Activated CD4-positive, alpha-beta memory T cell treated with anti-CD3 and anti-CD28 coated beads for 36 hours (primary cell): ENCODE measurements at regions not wholly inside any gene's neighbourhood (a gene's known extent, or its start where the extent isn't known, plus 50 kb on each side); places are given as distances from the start of the nearest gene placed in this dataset.

ENCODE experiments used
- CTCF ChIA-PET: fragments of 350-600 bp; sonication (Branson Sonifier 250); formaldehyde crosslinking; loops from one replicate; lab custom pipeline; 2021; ENCODE audit warnings: antibody characterized with exemption, inconsistent platforms; lab: Charles Lee
- POLR2A ChIA-PET: fragments of 350-600 bp; sonication (Branson Sonifier 250); formaldehyde crosslinking; loops from one replicate; lab custom pipeline; 2021; ENCODE audit warnings: antibody characterized with exemption; lab: Charles Lee
- DNase-seq: peaks from one replicate; pipeline ENCODE4 v3.0.0-alpha.2; 2020
- H3K27ac Mint-ChIP-seq: one replicate; pipeline ENCODE4 v1.8.0; 2021; ENCODE audit warnings: mixed read lengths
- H3K27me3 Mint-ChIP-seq: one replicate; pipeline ENCODE4 v1.8.0; 2021; ENCODE audit warnings: mixed read lengths
- H3K36me3 Mint-ChIP-seq: one replicate; pipeline ENCODE4 v1.8.0; 2021; ENCODE audit warnings: mixed read lengths
- H3K4me1 Mint-ChIP-seq: one replicate; pipeline ENCODE4 v1.8.0; 2021; ENCODE audit warnings: low read depth, mixed read lengths
- H3K4me3 Mint-ChIP-seq: one replicate; pipeline ENCODE4 v1.8.0; 2021; ENCODE audit warnings: mild to moderate bottlenecking, mixed read lengths
- H3K9me3 Mint-ChIP-seq: one replicate; pipeline ENCODE4 v1.8.0; 2021; ENCODE audit warnings: mixed read lengths
- intact Hi-C: fragments of 100-400 bp; cut with micrococcal nuclease; formaldehyde crosslinking; loops from one replicate; pipeline ENCODE4 v1.15.1; 2023

DNA sequence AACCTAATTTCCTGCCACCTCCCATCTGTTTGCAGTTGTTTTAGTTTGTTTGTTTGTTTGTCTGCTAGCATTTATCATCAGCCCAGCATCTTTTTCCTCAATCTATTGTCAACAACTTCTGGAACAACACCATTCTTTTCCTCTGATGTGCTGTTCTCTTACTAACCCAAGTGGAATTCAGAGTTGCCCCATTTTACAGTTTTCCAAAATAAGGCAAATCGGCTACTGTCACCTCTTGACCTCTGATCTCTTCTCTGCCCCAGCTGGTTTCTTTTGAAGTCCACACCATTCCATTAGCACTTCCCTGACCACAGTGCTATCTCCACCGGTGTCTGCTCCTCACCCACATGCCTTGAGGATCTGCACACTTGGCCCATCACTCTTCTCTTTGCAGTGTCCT, 102.4 kb downstream of the EFNB2 start:
- Mint-ChIP-seq H3K4me1 (no peaks in the 10 kb centered on the region), H3K27ac (no peak overlapping the region), H3K9me3 (no peaks in the 10 kb centered on the region), H3K36me3 (no peaks in the 10 kb centered on the region), H3K4me3 (no peak overlapping the region), H3K27me3 (peaks cover 2% of the 10 kb centered on the region)
- intact Hi-C loops = no loop called here
- no peak for DNase-seq
- CTCF ChIA-PET = no interaction called here
- POLR2A ChIA-PET = no interaction called here

DNA sequence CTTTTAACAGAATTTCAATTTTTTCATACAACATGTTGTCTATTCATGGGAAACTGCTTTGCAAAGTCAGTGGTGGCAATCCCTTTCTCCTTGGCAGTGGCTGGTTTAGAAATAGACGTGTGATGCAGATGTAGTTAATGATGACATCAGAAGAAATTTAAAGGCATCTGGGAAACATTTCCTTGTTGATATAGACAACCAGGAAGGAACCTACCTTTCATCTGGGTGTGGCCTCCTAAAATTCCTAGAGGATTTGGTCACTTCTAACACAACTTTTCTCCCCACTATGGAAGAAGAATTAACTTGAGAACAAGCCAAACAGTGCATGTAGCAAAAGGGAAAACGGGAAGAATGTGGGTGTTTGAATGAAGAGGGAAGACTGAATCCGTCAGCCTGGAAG, 102.8 kb downstream of the EFNB2 start:
- CTCF ChIA-PET = no interaction called here
- H3K36me3 Mint-ChIP-seq = no peaks in the 10 kb centered on the region
- no peak overlapping the region for H3K27ac Mint-ChIP-seq
- no peaks in the 10 kb centered on the region for H3K9me3 Mint-ChIP-seq
- no peaks in the 10 kb centered on the region for H3K4me1 Mint-ChIP-seq
- no peak overlapping the region for H3K4me3 Mint-ChIP-seq
- DNase-seq = no peak
- H3K27me3 Mint-ChIP-seq = peaks cover 2% of the 10 kb centered on the region
- POLR2A ChIA-PET = no interaction called here
- intact Hi-C loops = no loop called here

DNA sequence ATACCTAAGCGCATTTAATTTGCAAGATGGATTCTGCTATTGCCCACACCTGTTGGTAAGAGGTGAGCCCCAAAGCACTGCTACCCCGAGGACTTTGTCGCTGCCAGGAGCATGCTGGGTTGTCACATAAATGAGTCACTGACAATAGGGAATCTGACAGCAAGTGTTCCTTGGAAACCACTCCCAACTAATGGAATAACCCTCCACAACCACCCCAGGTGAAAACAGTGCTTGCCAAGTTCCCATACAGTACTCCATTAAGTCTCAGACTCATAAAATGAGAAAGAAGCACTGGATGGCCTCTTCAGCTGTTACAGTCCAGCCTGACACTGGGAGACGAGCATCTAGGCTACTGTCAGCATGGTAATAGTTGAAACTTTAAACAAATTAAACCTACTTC, 108.6 kb downstream of the EFNB2 start:
- Mint-ChIP-seq H3K4me3 (no peak overlapping the region), H3K4me1 (no peaks in the 10 kb centered on the region), H3K36me3 (no peaks in the 10 kb centered on the region), H3K27ac (no peak overlapping the region), H3K27me3 (peaks cover 5% of the 10 kb centered on the region), H3K9me3 (no peaks in the 10 kb centered on the region)
- no peak for DNase-seq
- intact Hi-C loops = no loop called here
- ChIA-PET CTCF (no interaction called here), POLR2A (no interaction called here)

DNA sequence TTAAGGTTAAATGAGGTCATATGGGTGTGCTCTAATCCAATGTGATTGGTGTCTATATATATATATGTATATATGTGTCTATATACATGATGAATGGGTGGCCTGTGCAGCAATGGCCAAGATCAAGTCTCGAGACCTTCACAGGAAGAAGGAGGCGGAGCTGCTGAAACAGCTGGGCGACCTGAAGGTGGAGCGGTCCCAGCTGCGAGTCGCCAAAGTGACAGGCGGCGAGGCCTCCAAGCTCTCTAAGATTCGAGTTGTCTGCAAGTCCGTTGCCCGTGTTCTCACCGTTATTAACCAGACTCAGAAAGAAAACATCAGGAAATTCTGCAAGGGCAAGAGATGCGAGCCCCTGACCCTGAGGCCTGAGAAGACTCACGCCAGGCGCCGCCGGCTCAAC, 109.8 kb downstream of the EFNB2 start:
- no peaks in the 10 kb centered on the region for H3K4me1 Mint-ChIP-seq
- H3K9me3 Mint-ChIP-seq = no peaks in the 10 kb centered on the region
- H3K27me3 Mint-ChIP-seq = peaks cover 7% of the 10 kb centered on the region
- H3K27ac Mint-ChIP-seq = no peak overlapping the region
- POLR2A ChIA-PET = no interaction called here
- CTCF ChIA-PET = no interaction called here
- H3K36me3 Mint-ChIP-seq = no peaks in the 10 kb centered on the region
- no peak overlapping the region for H3K4me3 Mint-ChIP-seq
- intact Hi-C loops = no loop called here
- DNase-seq = no peak

DNA sequence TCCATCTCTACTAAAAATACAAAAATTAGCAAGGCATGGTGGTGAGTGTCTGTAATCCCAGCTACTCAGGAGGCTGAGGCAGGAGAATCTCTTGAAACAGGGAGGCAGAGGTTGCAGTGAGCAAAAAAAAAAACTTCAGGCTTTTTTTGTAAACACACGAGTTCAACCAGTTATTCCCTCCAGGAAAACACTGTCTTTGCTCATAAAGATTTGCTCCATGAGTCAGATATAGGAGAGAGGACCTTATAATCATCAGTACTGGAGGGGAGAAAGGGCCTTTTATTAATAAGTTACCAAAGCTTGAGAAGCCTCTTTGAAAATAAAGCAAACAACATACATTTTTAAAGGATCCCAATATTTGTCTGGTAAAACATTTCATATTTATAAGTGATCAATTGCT, 110.7 kb downstream of the EFNB2 start:
- DNase-seq = no peak
- ChIA-PET POLR2A (no interaction called here), CTCF (no interaction called here)
- no peaks in the 10 kb centered on the region for H3K4me1 Mint-ChIP-seq
- no peak overlapping the region for H3K27ac Mint-ChIP-seq
- H3K9me3 Mint-ChIP-seq = no peaks in the 10 kb centered on the region
- H3K4me3 Mint-ChIP-seq = no peak overlapping the region
- H3K27me3 Mint-ChIP-seq = peaks cover 8% of the 10 kb centered on the region
- intact Hi-C loops = no loop called here
- H3K36me3 Mint-ChIP-seq = no peaks in the 10 kb centered on the region

DNA sequence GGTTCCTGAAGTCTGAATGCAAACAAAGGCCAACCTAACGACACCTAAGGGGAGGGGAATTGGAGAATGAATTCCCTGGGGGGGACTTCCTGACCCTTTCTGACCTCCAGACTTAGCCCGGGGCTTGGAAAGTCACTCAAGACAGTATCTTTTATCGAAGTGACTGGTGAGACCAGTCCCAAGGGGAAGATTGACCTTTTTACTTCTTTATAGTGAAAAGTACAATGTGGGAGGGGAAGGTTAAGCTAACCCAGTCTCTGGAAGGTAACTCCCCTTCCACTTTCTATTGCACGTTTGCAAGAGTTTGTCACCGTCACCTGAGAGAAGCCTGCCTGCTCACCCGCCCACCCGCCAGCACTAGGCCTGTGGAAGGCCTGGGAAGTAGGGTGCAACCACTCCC, 111.9 kb downstream of the EFNB2 start:
- ChIA-PET POLR2A (no interaction called here), CTCF (no interaction called here)
- Mint-ChIP-seq H3K9me3 (no peaks in the 10 kb centered on the region), H3K36me3 (no peaks in the 10 kb centered on the region), H3K4me1 (no peaks in the 10 kb centered on the region), H3K4me3 (no peak overlapping the region), H3K27me3 (peaks cover 8% of the 10 kb centered on the region), H3K27ac (no peak overlapping the region)
- no peak for DNase-seq
- intact Hi-C loops = no loop called here

DNA sequence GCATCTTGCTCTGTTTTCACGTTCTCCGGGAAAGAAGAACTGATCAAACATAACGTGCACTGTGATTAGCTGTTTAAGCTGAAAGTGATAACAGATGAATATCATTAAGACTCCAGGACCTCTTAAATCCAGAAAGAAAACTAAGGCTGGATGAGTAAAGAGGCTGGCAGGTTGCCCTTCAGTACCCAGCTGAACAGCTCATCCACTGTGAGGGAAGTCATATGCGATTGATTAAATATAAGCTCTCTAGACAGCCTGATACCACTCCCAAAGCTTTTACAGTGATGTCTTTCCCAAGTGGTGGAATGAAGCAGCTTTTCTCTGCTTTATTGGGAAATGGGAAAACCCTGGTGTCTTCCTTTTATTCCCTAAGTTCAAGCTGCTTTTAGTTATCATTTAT, 116.9 kb downstream of the EFNB2 start:
- no peak overlapping the region for H3K27ac Mint-ChIP-seq
- intact Hi-C loops = no loop called here
- POLR2A ChIA-PET = no interaction called here
- CTCF ChIA-PET = interaction anchor here (0.5 kb wide), 1 partner anchor 335 kb away, joined by 3 read pairs; no protein-coding TSS in a partner anchor
- no peak for DNase-seq
- peaks cover 11% of the 10 kb centered on the region for H3K27me3 Mint-ChIP-seq
- no peak overlapping the region for H3K4me3 Mint-ChIP-seq
- H3K36me3 Mint-ChIP-seq = no peaks in the 10 kb centered on the region
- H3K9me3 Mint-ChIP-seq = no peaks in the 10 kb centered on the region
- peaks cover 2% of the 10 kb centered on the region for H3K4me1 Mint-ChIP-seq

DNA sequence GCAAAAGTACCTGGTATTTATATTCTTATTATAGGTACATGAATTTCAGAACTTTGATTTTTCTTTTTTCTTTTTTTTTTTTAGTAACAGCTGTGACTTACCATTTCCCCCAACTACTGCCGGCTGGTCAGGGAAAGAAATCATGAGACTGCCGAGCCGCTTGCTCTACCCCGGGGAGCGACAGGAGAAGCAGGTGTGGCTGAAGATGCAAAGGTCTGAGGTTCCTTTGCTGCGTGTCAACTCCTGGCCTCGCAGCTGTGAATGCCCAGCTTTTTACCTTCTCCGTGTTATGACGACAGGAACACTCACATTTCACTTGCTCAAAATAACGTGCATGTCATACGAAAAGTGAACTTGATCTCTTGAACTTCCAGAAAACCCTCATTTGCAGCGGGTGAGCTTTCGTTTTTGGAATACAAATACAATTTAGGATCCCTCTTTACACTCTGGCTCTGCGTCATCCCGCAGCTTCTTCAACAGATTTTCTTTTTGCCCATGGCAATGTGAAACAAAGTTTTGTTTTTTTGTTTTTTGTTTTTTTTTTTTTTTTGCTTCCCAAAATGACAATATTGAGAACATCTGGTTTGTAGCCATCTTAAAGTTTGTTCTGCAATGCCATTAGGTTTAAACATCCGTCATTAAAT, 117.9 kb downstream of the EFNB2 start:
- CTCF ChIA-PET = no interaction called here
- Mint-ChIP-seq H3K4me3 (no peak overlapping the region), H3K9me3 (no peaks in the 10 kb centered on the region), H3K27me3 (peaks cover 11% of the 10 kb centered on the region), H3K4me1 (peaks cover 2% of the 10 kb centered on the region), H3K36me3 (no peaks in the 10 kb centered on the region), H3K27ac (no peak overlapping the region)
- no peak for DNase-seq
- POLR2A ChIA-PET = no interaction called here
- intact Hi-C loops = no loop called here

DNA sequence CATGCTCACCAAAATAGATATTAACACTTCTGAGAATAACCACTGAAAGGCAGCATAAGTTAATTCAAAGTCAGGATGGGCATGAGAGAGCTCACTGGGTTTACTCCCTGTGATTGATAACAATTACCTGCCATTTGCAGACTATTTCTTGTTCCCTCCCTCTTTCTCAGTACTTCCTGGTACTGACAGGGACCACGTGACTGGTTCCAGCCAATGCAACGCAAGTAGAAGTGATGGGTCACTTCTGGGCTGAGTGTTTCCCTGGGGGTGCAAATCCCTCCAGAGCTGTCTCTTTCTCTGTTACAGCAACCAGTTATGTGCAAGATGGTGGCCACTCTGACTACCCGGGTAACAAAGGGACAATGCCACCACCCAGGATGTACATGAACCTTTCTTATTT, 118.8 kb downstream of the EFNB2 start:
- intact Hi-C loops = no loop called here
- peaks cover 6% of the 10 kb centered on the region for H3K27me3 Mint-ChIP-seq
- no peaks in the 10 kb centered on the region for H3K9me3 Mint-ChIP-seq
- no peaks in the 10 kb centered on the region for H3K36me3 Mint-ChIP-seq
- POLR2A ChIA-PET = no interaction called here
- DNase-seq = no peak
- H3K4me1 Mint-ChIP-seq = peaks cover 2% of the 10 kb centered on the region
- H3K27ac Mint-ChIP-seq = no peak overlapping the region
- no peak overlapping the region for H3K4me3 Mint-ChIP-seq
- CTCF ChIA-PET = no interaction called here

DNA sequence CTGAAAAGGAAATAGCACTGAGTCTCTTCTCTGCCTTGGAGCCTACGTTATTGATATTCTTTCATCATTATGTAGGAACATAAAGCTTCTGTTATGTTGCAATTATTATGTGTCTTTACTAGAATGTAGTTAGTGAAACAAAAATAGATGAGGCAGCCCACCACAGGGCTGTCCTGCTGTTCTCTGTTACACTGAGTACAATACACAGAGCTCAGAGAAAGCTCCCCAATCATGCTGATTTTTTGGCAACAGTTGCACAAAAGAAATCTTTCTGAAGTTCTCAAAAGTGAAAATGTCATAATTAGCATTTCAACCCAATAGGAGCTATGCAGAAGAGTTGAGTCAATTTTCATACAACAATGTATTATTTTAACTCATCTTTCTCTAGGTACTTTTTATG, 119.5 kb downstream of the EFNB2 start:
- CTCF ChIA-PET = no interaction called here
- Mint-ChIP-seq H3K36me3 (no peaks in the 10 kb centered on the region), H3K9me3 (no peaks in the 10 kb centered on the region), H3K27me3 (peaks cover 6% of the 10 kb centered on the region), H3K27ac (no peak overlapping the region), H3K4me1 (peaks cover 2% of the 10 kb centered on the region), H3K4me3 (no peak overlapping the region)
- DNase-seq = no peak
- intact Hi-C loops = no loop called here
- POLR2A ChIA-PET = no interaction called here

DNA sequence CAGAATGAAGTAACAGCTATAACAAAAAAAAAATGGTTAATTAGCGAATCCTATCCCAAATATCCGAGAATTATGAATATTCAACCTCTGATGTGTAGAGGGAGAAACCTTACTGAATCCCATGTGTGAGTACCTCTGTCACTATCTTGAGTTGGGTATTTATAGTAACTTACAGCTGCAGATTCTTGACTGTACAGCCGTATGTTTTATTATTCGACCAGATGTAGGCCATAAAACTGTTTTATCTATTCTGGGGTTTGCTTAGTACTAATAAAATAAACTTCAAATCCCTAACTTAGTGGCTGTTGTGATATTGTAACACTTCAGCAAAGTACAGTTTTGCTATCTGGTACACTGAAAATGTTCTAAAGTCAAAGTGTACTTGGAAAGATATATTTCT, 120.0 kb downstream of the EFNB2 start:
- intact Hi-C loops = no loop called here
- CTCF ChIA-PET = no interaction called here
- Mint-ChIP-seq H3K27ac (no peak overlapping the region), H3K4me3 (no peak overlapping the region), H3K36me3 (no peaks in the 10 kb centered on the region), H3K27me3 (peaks cover 3% of the 10 kb centered on the region), H3K4me1 (peaks cover 2% of the 10 kb centered on the region), H3K9me3 (no peaks in the 10 kb centered on the region)
- POLR2A ChIA-PET = no interaction called here
- DNase-seq = no peak

DNA sequence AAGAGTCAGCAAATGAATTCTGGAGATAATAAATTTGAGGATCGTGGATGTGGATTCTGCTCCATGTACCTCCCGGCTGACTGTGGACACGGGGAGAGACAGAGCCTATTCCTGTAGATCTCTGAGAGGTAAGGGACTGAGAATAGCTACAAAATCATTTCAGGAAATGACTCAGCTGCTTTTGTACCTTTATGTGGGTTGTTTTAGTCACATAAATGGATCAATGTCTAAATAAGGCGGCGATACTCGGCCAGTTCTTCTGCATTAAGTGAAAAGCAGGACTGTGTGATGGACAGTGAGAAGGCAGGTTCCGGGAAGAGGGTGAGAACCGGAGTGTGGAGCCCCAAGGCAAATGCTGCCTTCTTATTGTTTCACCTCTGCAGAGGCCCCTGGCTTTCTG, 128.1 kb downstream of the EFNB2 start:
- peaks cover 2% of the 10 kb centered on the region for H3K27me3 Mint-ChIP-seq

DNA sequence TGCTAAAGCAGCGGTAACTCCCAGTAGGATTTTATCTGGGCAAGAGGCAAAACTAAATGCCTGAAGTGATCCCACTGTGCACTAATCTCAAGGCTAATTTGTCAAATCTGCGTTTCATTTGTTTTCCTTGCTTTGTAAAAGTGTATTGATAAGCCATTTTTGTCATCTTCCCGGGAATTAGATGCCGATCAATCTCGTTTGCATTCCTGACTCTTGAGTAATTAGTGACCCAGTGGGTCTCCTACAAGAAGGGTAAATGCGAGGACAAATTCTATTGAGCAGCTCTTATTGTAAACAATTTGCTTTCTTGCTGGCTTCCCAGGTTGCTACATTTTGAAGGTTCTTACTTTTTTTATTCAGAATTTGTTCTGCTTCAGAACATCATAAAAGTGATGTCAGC, 129.7 kb downstream of the EFNB2 start:
- H3K27ac Mint-ChIP-seq = no peak overlapping the region
- no peak for DNase-seq
- H3K36me3 Mint-ChIP-seq = no peaks in the 10 kb centered on the region
- POLR2A ChIA-PET = no interaction called here
- CTCF ChIA-PET = no interaction called here
- H3K4me3 Mint-ChIP-seq = no peak overlapping the region
- H3K9me3 Mint-ChIP-seq = no peaks in the 10 kb centered on the region
- intact Hi-C loops = no loop called here
- H3K27me3 Mint-ChIP-seq = peaks cover 2% of the 10 kb centered on the region
- no peaks in the 10 kb centered on the region for H3K4me1 Mint-ChIP-seq

More for the DNA sequence above, 128.1 kb downstream of the EFNB2 start:
- H3K9me3 Mint-ChIP-seq = no peaks in the 10 kb centered on the region
- no peaks in the 10 kb centered on the region for H3K4me1 Mint-ChIP-seq
- ChIA-PET CTCF (no interaction called here), POLR2A (no interaction called here)
- no peak overlapping the region for H3K4me3 Mint-ChIP-seq
- DNase-seq = no peak
- H3K36me3 Mint-ChIP-seq = no peaks in the 10 kb centered on the region
- no peak overlapping the region for H3K27ac Mint-ChIP-seq
- intact Hi-C loops = no loop called here
